Neural cell (in vitro differentiated cells): ENCODE measurements at regions not wholly inside any gene's neighbourhood (a gene's known extent, or its start where the extent isn't known, plus 50 kb on each side); places are given as distances from the start of the nearest gene placed in this dataset.

Experiments used
- H2AFZ ChIP-seq: fragments of 200-600, 300-800 bp; sonication (generic), shearing (Covaris generic); 2 replicates; pipeline ENCODE4 v1.6.0; 2014; ENCODE audit warnings: low read depth, mild to moderate bottlenecking, antibody characterized with exemption, low read length, moderate library complexity
- H3F3A ChIP-seq: fragments of 200-600 bp; shearing (Covaris generic); 2 replicates; pipeline ENCODE4 v1.6.1; 2016; ENCODE audit warnings: mild to moderate bottlenecking, moderate library complexity, mixed read lengths, antibody characterized with exemption, low read length; ENCODE audit not compliant: insufficient read depth, poor library complexity, severe bottlenecking
- H3K27ac ChIP-seq: fragments of 200-600, 300-800 bp; sonication (generic), shearing (Covaris generic); 2 replicates; pipeline ENCODE4 v1.5.1; 2014; ENCODE audit warnings: mild to moderate bottlenecking, low read length, moderate library complexity
- H3K27me3 ChIP-seq: fragments of 300-800, 200-600 bp; sonication (generic), shearing (Covaris generic); 2 replicates; pipeline ENCODE4 v1.6.0; 2014; ENCODE audit warnings: mild to moderate bottlenecking, low read depth, low read length, moderate library complexity; ENCODE audit not compliant: insufficient read depth
- H3K36me3 ChIP-seq: fragments of 300-800, 200-600 bp; sonication (generic), shearing (Covaris generic); 2 replicates; pipeline ENCODE4 v1.5.1; 2014; ENCODE audit warnings: mild to moderate bottlenecking, antibody characterized with exemption, low read length, moderate library complexity; ENCODE audit not compliant: insufficient read depth
- H3K4me2 ChIP-seq: fragments of 300-800, 200-600 bp; sonication (generic), shearing (Covaris generic); 2 replicates; pipeline ENCODE4 v1.6.0; 2014; ENCODE audit warnings: mild to moderate bottlenecking, low read length
- H3K4me3 ChIP-seq: fragments of 300-800, 200-600 bp; sonication (generic), shearing (Covaris generic); 2 replicates; pipeline ENCODE4 v1.5.1; 2014; ENCODE audit warnings: mild to moderate bottlenecking, low read length, moderate library complexity
- H3K79me2 ChIP-seq: fragments of 200-600 bp; shearing (Covaris generic); replicated peaks from 2 replicates; pipeline ENCODE4 v1.6.0; 2014; ENCODE audit warnings: mild to moderate bottlenecking, low read length, moderate library complexity; ENCODE audit not compliant: insufficient read depth
- H3K9ac ChIP-seq: fragments of 300-800, 200-600 bp; sonication (generic), shearing (Covaris generic); 2 replicates; pipeline ENCODE4 v1.6.1; 2016; ENCODE audit warnings: mild to moderate bottlenecking, low read length, mixed read lengths
- H3K9me2 ChIP-seq: fragments of 200-600 bp; shearing (Covaris generic); 2 replicates; pipeline ENCODE4 v1.6.1; 2016; ENCODE audit warnings: mild to moderate bottlenecking, low read length, mixed read lengths; ENCODE audit not compliant: insufficient read depth
- H3K9me3 ChIP-seq: fragments of 200-600, 300-800 bp; sonication (generic), shearing (Covaris generic); 2 replicates; pipeline ENCODE4 v1.6.1; 2016; ENCODE audit warnings: mild to moderate bottlenecking, mixed run types, low read length, moderate library complexity, mixed read lengths
- H4K20me1 ChIP-seq: fragments of 200-600 bp; shearing (Covaris generic); 2 replicates; pipeline ENCODE4 v1.6.1; 2016; ENCODE audit warnings: mild to moderate bottlenecking, mixed run types; ENCODE audit not compliant: insufficient read depth
- CTCF ChIP-seq: fragments of 450-650 bp; IDR thresholded peaks from 2 replicates; pipeline ENCODE4 v1.5.1; 2014; ENCODE audit warnings: antibody characterized with exemption, mild to moderate bottlenecking, moderate library complexity; ENCODE audit not compliant: poor library complexity, severe bottlenecking
- EP300 ChIP-seq: fragments of 450-650 bp; conservative IDR thresholded peaks from 2 replicates; pipeline ENCODE4 v1.6.1; 2014; ENCODE audit warnings: antibody characterized with exemption, mild to moderate bottlenecking, moderate library complexity; ENCODE audit not compliant: poor library complexity, severe bottlenecking
- EZH2 ChIP-seq: fragments of 200-600, 300-800 bp; shearing (Covaris generic), sonication (generic); IDR thresholded peaks from 2 replicates; pipeline ENCODE4 v1.6.1; 2014; ENCODE audit warnings: antibody characterized with exemption, low read length, borderline replicate concordance, mild to moderate bottlenecking; ENCODE audit not compliant: insufficient read depth, poor library complexity, severe bottlenecking
- MXI1 ChIP-seq: fragments of 450-650 bp; conservative IDR thresholded peaks from 2 replicates; pipeline ENCODE4 v1.6.1; 2014; ENCODE audit warnings: antibody characterized with exemption, mild to moderate bottlenecking; ENCODE audit not compliant: poor library complexity, severe bottlenecking
- POLR2AphosphoS5 ChIP-seq: IDR thresholded peaks from 2 replicates; pipeline ENCODE4 v1.6.1; 2012
- RAD21 ChIP-seq: fragments of 450-650 bp; conservative IDR thresholded peaks from 2 replicates; pipeline ENCODE4 v1.6.1; 2014; ENCODE audit warnings: antibody characterized with exemption, mild to moderate bottlenecking, moderate library complexity
- REST ChIP-seq: IDR thresholded peaks from 2 replicates; pipeline ENCODE4 v1.6.1; 2012; ENCODE audit warnings: borderline replicate concordance
- SMC3 ChIP-seq: fragments of 450-650 bp; conservative IDR thresholded peaks from 2 replicates; pipeline ENCODE4 v1.6.1; 2014; ENCODE audit warnings: antibody characterized with exemption, mild to moderate bottlenecking, moderate library complexity; ENCODE audit not compliant: poor library complexity
- TAF1 ChIP-seq: IDR thresholded peaks from 2 replicates; pipeline ENCODE4 v1.6.1; 2012; ENCODE audit warnings: low read depth

GRCh38 chr2:145561152-145561551 is 1041.2 kb upstream of the ZEB2 start:
- no peaks in the 10 kb centered on the region for H4K20me1 ChIP-seq
- no peaks in the 10 kb centered on the region for H3K27me3 ChIP-seq

GRCh38 chr2:145558617-145559350 is 1038.9 kb upstream of the ZEB2 start:
- H3K27ac ChIP-seq, result no peak overlapping the region
- no peak overlapping the region for H3K4me3 ChIP-seq
- no peaks in the 10 kb centered on the region for H3K9me2 ChIP-seq
- no peak overlapping the region for H3K4me2 ChIP-seq
- no peaks in the 10 kb centered on the region for H4K20me1 ChIP-seq
- TF ChIP-seq MXI1 (no peak), EP300 (no peak), REST (no peak)
- H3K9ac ChIP-seq, result no peak overlapping the region
- H3F3A ChIP-seq, result no peaks in the 10 kb centered on the region
- H3K27me3 ChIP-seq, result no peaks in the 10 kb centered on the region
- no peaks in the 10 kb centered on the region for H3K36me3 ChIP-seq
- H2AFZ ChIP-seq, result no peak overlapping the region
- no peaks in the 10 kb centered on the region for H3K9me3 ChIP-seq
- no peaks in the 10 kb centered on the region for H3K79me2 ChIP-seq

More at GRCh38 chr2:145561152-145561551, 1041.2 kb upstream of the ZEB2 start:
- no peak overlapping the region for H3K9ac ChIP-seq
- no peak overlapping the region for H3K4me3 ChIP-seq
- H3F3A ChIP-seq, result no peaks in the 10 kb centered on the region
- H3K9me2 ChIP-seq, result no peaks in the 10 kb centered on the region
- H3K9me3 ChIP-seq, result no peaks in the 10 kb centered on the region
- TF ChIP-seq EP300 (no peak), REST (no peak), CTCF (no peak), POLR2AphosphoS5 (no peak), TAF1 (no peak), EZH2 (no peak), RAD21 (no peak), MXI1 (no peak), SMC3 (no peak)
- H3K27ac ChIP-seq, result no peak overlapping the region
- no peak overlapping the region for H3K4me2 ChIP-seq
- no peaks in the 10 kb centered on the region for H3K79me2 ChIP-seq
- no peak overlapping the region for H2AFZ ChIP-seq
- no peaks in the 10 kb centered on the region for H3K36me3 ChIP-seq
